ENCODE measurements at regions not wholly inside any gene's neighbourhood (a gene's known extent, or its start where the extent isn't known, plus 50 kb on each side); places are given as distances from the start of the nearest gene placed in this dataset.

DNA sequence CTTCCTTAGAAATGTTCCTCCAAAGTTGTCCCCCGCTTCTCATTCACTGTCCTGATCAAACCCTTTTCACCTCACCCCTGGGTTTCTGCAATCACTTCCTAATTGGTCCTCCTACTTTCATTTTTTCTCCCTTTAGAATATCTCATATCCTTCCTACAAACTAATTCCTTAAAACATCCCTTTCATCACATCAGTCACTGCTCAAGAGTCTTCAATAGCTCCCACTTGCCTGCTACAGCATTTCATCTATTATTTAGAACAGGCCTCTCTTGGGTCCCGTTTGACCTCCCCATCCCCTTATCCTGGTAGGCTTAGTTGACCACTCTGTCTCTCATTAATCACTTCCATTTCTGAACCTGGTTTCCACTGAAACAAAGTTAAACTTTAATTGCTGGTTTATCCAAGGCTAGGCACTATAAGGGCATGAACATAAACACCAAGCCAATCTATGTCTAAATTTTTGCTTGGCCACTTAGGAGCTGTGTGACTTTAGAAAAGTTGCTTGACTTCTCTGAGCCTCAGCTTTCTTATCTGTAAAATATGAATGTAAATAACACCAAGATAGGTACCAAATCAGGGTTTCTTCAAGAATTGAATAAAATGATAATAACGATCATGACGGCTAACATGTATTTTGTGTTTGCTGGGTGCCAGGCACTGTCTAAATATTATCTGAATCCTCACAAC, 202.1 kb upstream of the WWC1 start:
- no peak for TF ChIP-seq EZH2phosphoT487 (IDR thresholded peaks at IDR 0.05; ENCODE audit: low read depth, severe bottlenecking, unreplicated experiment)
- no peak for TF ChIP-seq EZH2 (IDR thresholded peaks at IDR 0.05; ENCODE audit: borderline replicate concordance)

Measured in hepatocyte (in vitro differentiated cells).